B cell (primary cell): ENCODE measurements at regions not wholly inside any gene's neighbourhood (a gene's known extent, or its start where the extent isn't known, plus 50 kb on each side); places are given as distances from the start of the nearest gene placed in this dataset.

Experiments used
- ATAC-seq: fragments of 200-7000 bp; cut with Tn5 transposase; one replicate; pipeline ENCODE4 v1.10.0; 2021; ENCODE audit warnings: low read depth, mild to moderate bottlenecking, moderate number of reproducible peaks, moderate library complexity
- CTCF ChIA-PET: fragments of 350-600 bp; sonication (Branson Sonifier 250); formaldehyde crosslinking; loops from one replicate; lab custom pipeline; 2021; ENCODE audit warnings: antibody characterized with exemption, inconsistent platforms; lab: Charles Lee
- POLR2A ChIA-PET: fragments of 350-600 bp; sonication (Branson Sonifier 250); formaldehyde crosslinking; loops from one replicate; lab custom pipeline; 2021; ENCODE audit warnings: antibody characterized with exemption; lab: Charles Lee
- DNase-seq: peaks from one replicate; pipeline ENCODE4 v3.0.0; 2013
- H2AFZ ChIP-seq: 2 replicates; pipeline ENCODE4 v1.6.1; 2012; ENCODE audit warnings: mild to moderate bottlenecking, low read depth, low read length; ENCODE audit not compliant: insufficient read depth, poor library complexity, severe bottlenecking
- H3K27ac ChIP-seq, 2 donors: 1 replicate in 1 of 2; 2 replicates in 1 of 2; pipeline ENCODE4 v1.5.1; 2012 to 2013; ENCODE audit warnings: low read length in 2 of 2, mild to moderate bottlenecking in 2 of 2, moderate library complexity in 1 of 2
- H3K27me3 ChIP-seq, 4 experiments: fragments of 200-600 bp in 1 of 4; sonication (generic) in 1 of 4; replicated peaks in 1 of 4; 1 replicate in 2 of 4; 2 replicates in 2 of 4; pipeline versions ENCODE4 v1.6.1 to v1.7.0; 2013 to 2016; ENCODE audit warnings: low read length in 3 of 4, mild to moderate bottlenecking in 2 of 4, mixed read lengths in 1 of 4, moderate library complexity in 1 of 4; ENCODE audit not compliant: insufficient read depth in 4 of 4, control insufficient read depth in 3 of 4; ENCODE audit errors: control extremely low read depth in 1 of 4
- H3K36me3 ChIP-seq, 2 experiments: replicated peaks in 1 of 2; 1 replicate in 1 of 2; 2 replicates in 1 of 2; pipeline versions ENCODE4 v1.6.1 to v1.7.1; 2013; ENCODE audit warnings: low read length in 1 of 2; ENCODE audit not compliant: insufficient read depth in 2 of 2, control insufficient read depth in 1 of 2; ENCODE audit errors: control extremely low read depth in 1 of 2, extremely low read depth in 1 of 2
- H3K4me1 ChIP-seq, 2 donors: fragments of 200-600 bp in 1 of 2; sonication (generic) in 1 of 2; 1 replicate in 1 of 2; 2 replicates in 1 of 2; pipeline versions ENCODE4 v1.5.1 to v1.6.1; 2013 to 2017; ENCODE audit warnings: low read length in 2 of 2; ENCODE audit not compliant: control insufficient read depth in 2 of 2, insufficient read depth in 2 of 2
- H3K4me2 ChIP-seq: replicated peaks from 2 replicates; pipeline ENCODE3; 2012; ENCODE audit warnings: mild to moderate bottlenecking, low read depth, low read length; ENCODE audit not compliant: poor library complexity, severe bottlenecking
- H3K4me3 ChIP-seq, 5 experiments: fragments of 200-600 bp in 1 of 5; sonication (generic) in 1 of 5; 1 replicate in 3 of 5; 2 replicates in 2 of 5; pipeline versions ENCODE4 v1.5.1 to v1.7.0; 2011 to 2016; ENCODE audit warnings: low read length in 4 of 5, mild to moderate bottlenecking in 4 of 5, low read depth in 2 of 5, control low read depth in 1 of 5, moderate library complexity in 1 of 5; ENCODE audit not compliant: insufficient read depth in 1 of 5; ENCODE audit errors: control extremely low read depth in 1 of 5, extremely low read depth in 1 of 5
- H3K79me2 ChIP-seq: fragments of 200-600 bp; sonication (generic); one replicate; pipeline ENCODE4 v1.6.0; 2016; ENCODE audit warnings: low read length; ENCODE audit not compliant: control insufficient read depth, insufficient read depth
- H3K9ac ChIP-seq: fragments of 200-600 bp; sonication (generic); 2 replicates; pipeline ENCODE4 v1.6.1; 2017; ENCODE audit warnings: mild to moderate bottlenecking, low read length, moderate library complexity
- H3K9me3 ChIP-seq, 3 donors: one replicate each; pipeline versions ENCODE4 v1.6.1 to v1.7.1; 2013; ENCODE audit warnings: low read length in 2 of 3; ENCODE audit not compliant: control insufficient read depth in 2 of 3, insufficient read depth in 1 of 3; ENCODE audit errors: control extremely low read depth in 1 of 3
- H4K20me1 ChIP-seq: 2 replicates; pipeline ENCODE4 v1.6.0; 2012; ENCODE audit warnings: mild to moderate bottlenecking, low read length; ENCODE audit not compliant: insufficient read depth, control insufficient read depth, poor library complexity, severe bottlenecking
- H3K27ac Mint-ChIP-seq: one replicate; pipeline ENCODE4 v1.8.0; 2021; ENCODE audit warnings: mixed read lengths
- H3K27me3 Mint-ChIP-seq: one replicate; pipeline ENCODE4 v1.8.0; 2021; ENCODE audit warnings: mixed read lengths
- H3K4me1 Mint-ChIP-seq: one replicate; pipeline ENCODE4 v1.8.0; 2021; ENCODE audit warnings: mixed read lengths
- H3K4me3 Mint-ChIP-seq: one replicate; pipeline ENCODE4 v1.8.0; 2021; ENCODE audit warnings: mixed read lengths
- H3K9me3 Mint-ChIP-seq: one replicate; pipeline ENCODE4 v1.8.0; 2022; ENCODE audit warnings: mixed read lengths; ENCODE audit not compliant: insufficient read depth
- EZH2 ChIP-seq: IDR thresholded peaks from 2 replicates; pipeline ENCODE4 v1.6.1; 2012; ENCODE audit warnings: borderline replicate concordance, low read depth, mild to moderate bottlenecking, moderate library complexity, low read length; ENCODE audit not compliant: insufficient read depth, poor library complexity, severe bottlenecking
- WGBS: methylation state at CpG from one replicate; pipeline ENCODE4 v1.1.5; 2013; ENCODE audit warnings: missing lambda C conversion rate; ENCODE audit not compliant: insufficient coverage; 5-methylcytosine and 5-hydroxymethylcytosine counted together
- intact Hi-C: fragments of 100-400 bp; cut with micrococcal nuclease; formaldehyde crosslinking; loops from one replicate; pipeline ENCODE4 v1.10.0; 2022
- TF ChIP-seq, protein P1 (sequence below): fragments of 200-600 bp; IDR thresholded peaks from one replicate; pipeline ENCODE4 v1.8.0; 2022; ENCODE audit warnings: antibody characterized with exemption, mild to moderate bottlenecking

- H3K4me2 ChIP-seq: no peak overlapping the region
- no peaks in the 10 kb centered on the region for H3K27me3 ChIP-seq
- no peak overlapping the region for H3K4me3 ChIP-seq
- peaks cover 17% of the 10 kb centered on the region for H3K4me1 Mint-ChIP-seq
- no peaks in the 10 kb centered on the region for H3K9me3 Mint-ChIP-seq
- H3K9me3 ChIP-seq: no peaks in the 10 kb centered on the region
- DNase-seq: no peak
- ChIA-PET POLR2A (interaction anchor here (0.7 kb wide), 1 partner anchor 12 kb away, joined by 8 read pairs; no protein-coding TSS in a partner anchor), CTCF (interaction anchor here (0.7 to 1.2 kb wide), 2 partner anchors 12 to 926 kb away, joined by 3 read pairs; no protein-coding TSS in a partner anchor)
- H3K36me3 ChIP-seq: no peaks in the 10 kb centered on the region
- H2AFZ ChIP-seq: no peak overlapping the region
- WGBS: 100% methylated on average over 2 of the region's 4 CpGs
- H4K20me1 ChIP-seq: no peaks in the 10 kb centered on the region
- H3K9ac ChIP-seq: no peak overlapping the region
- H3K27me3 Mint-ChIP-seq: peaks cover 20% of the 10 kb centered on the region
- no peak overlapping the region for H3K4me3 Mint-ChIP-seq
- no peak for TF ChIP-seq EZH2
- TF ChIP-seq, protein P1, sequence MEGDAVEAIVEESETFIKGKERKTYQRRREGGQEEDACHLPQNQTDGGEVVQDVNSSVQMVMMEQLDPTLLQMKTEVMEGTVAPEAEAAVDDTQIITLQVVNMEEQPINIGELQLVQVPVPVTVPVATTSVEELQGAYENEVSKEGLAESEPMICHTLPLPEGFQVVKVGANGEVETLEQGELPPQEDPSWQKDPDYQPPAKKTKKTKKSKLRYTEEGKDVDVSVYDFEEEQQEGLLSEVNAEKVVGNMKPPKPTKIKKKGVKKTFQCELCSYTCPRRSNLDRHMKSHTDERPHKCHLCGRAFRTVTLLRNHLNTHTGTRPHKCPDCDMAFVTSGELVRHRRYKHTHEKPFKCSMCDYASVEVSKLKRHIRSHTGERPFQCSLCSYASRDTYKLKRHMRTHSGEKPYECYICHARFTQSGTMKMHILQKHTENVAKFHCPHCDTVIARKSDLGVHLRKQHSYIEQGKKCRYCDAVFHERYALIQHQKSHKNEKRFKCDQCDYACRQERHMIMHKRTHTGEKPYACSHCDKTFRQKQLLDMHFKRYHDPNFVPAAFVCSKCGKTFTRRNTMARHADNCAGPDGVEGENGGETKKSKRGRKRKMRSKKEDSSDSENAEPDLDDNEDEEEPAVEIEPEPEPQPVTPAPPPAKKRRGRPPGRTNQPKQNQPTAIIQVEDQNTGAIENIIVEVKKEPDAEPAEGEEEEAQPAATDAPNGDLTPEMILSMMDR: no peak
- no peak overlapping the region for H3K27ac ChIP-seq
- H3K4me1 ChIP-seq: peaks cover 13 to 15% of the 10 kb centered on the region in 2 donors
- H3K27ac Mint-ChIP-seq: no peak overlapping the region
- H3K79me2 ChIP-seq: no peaks in the 10 kb centered on the region
- ATAC-seq: no peak
- intact Hi-C loops: no loop called here
Measured at GRCh38 chr15:70400766-70401541, 303.2 kb upstream of the TLE3 start.

DNA sequence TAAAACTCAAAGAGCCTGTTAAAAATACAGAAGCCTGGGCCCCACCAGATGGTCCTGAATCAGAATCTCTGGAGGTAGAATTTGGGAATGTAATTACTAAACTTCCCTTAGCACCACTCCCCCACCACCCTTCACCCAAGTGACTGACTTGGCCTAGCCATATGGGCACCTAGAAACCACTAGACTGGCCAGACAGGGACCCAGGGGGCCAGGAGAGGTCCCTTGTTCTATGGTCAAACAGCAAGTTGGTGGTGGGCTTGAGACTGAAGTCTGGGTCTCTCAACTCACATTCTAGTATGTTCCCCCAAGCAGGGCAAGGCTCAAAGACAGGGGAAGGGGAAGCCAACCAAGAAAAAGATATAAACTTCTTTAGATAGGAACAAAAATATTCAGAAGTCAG lies 301.5 kb upstream of the TLE3 start:
- H3K27me3 Mint-ChIP-seq: peaks cover 23% of the 10 kb centered on the region
- POLR2A ChIA-PET: no interaction called here
- no peaks in the 10 kb centered on the region for H4K20me1 ChIP-seq
- H3K27me3 ChIP-seq: no peaks in the 10 kb centered on the region
- peaks cover 13 to 15% of the 10 kb centered on the region in 2 donors for H3K4me1 ChIP-seq
- no peaks in the 10 kb centered on the region for H3K36me3 ChIP-seq
- intact Hi-C loops: no loop called here
- ATAC-seq (no peak), DNase-seq (no peak)
- H3K27ac ChIP-seq: no peak overlapping the region
- no peak overlapping the region for H2AFZ ChIP-seq
- no peak overlapping the region for H3K4me3 ChIP-seq
- no peak for TF ChIP-seq EZH2
- TF ChIP-seq, protein P1: no peak
- CTCF ChIA-PET: no interaction called here
- H3K9me3 ChIP-seq: peaks cover 0 to 3% (median 0%) of the 10 kb centered on the region in 3 donors
- peaks cover 17% of the 10 kb centered on the region for H3K4me1 Mint-ChIP-seq
- H3K4me3 Mint-ChIP-seq: no peak overlapping the region
- no peak overlapping the region for H3K4me2 ChIP-seq
- no peaks in the 10 kb centered on the region for H3K79me2 ChIP-seq
- no peak overlapping the region for H3K9ac ChIP-seq
- no peak overlapping the region for H3K27ac Mint-ChIP-seq
- no peaks in the 10 kb centered on the region for H3K9me3 Mint-ChIP-seq
